D721Med (cell line): ENCODE measurements at regions not wholly inside any gene's neighbourhood (a gene's known extent, or its start where the extent isn't known, plus 50 kb on each side); places are given as distances from the start of the nearest gene placed in this dataset.

Experiments used
- DNase-seq: peaks from one replicate; pipeline ENCODE4 v3.0.0; 2011; ENCODE audit warnings: low spot score; ENCODE audit not compliant: insufficient read length
- FAIRE-seq: peaks from 2 replicates; lab custom pipeline; 2011; peaks lifted over from hg19 to GRCh38; lab: Jason Lieb, UNC
- CTCF ChIP-seq: IDR thresholded peaks from 2 replicates; pipeline ENCODE4 v1.5.1; 2012; ENCODE audit warnings: mild to moderate bottlenecking, control low read depth; ENCODE audit not compliant: insufficient read depth; ENCODE audit errors: missing control alignments

GRCh38 chr5:96140084-96140483 lies 178.4 kb upstream of the ELL2 start:
- TF ChIP-seq CTCF: no peak
- FAIRE-seq (no peak), DNase-seq (no peak)

- no peak for FAIRE-seq
- no peak for DNase-seq
- no peak for TF ChIP-seq CTCF
These were observed 173.2 kb upstream of the ELL2 start for GRCh38 chr5:96134886-96135285.

- no peak for TF ChIP-seq CTCF
- FAIRE-seq: no peak
- DNase-seq: no peak
These were observed 171.9 kb upstream of the ELL2 start for GRCh38 chr5:96133341-96134079.

GRCh38 chr5:96129276-96129675 lies 167.6 kb upstream of the ELL2 start:
- DNase-seq: no peak
- no peak for TF ChIP-seq CTCF
- FAIRE-seq: no peak

GRCh38 chr5:96128204-96128864 lies 166.7 kb upstream of the ELL2 start:
- TF ChIP-seq CTCF: no peak
- no peak for FAIRE-seq

GRCh38 chr5:96127538-96127937 lies 165.9 kb upstream of the ELL2 start:
- DNase-seq: no peak
- TF ChIP-seq CTCF: no peak
- no peak for FAIRE-seq

More at GRCh38 chr5:96128204-96128864, 166.7 kb upstream of the ELL2 start:
- DNase-seq: no peak
